ENCODE measurements at regions not wholly inside any gene's neighbourhood (a gene's known extent, or its start where the extent isn't known, plus 50 kb on each side); places are given as distances from the start of the nearest gene placed in this dataset.

- no peak for DNase-seq (ENCODE audit: low spot score)
Measured at GRCh38 chr6:1153696-1154245, 158.1 kb upstream of the FOXQ1 start.

- DNase-seq (ENCODE audit: low spot score) = no peak
Measured at GRCh38 chr6:1146500-1146899, 165.4 kb upstream of the FOXQ1 start.

GRCh38 chr6:1145768-1146218 is 166.1 kb upstream of the FOXQ1 start:
- no peak for DNase-seq (ENCODE audit: low spot score)

- no peak for DNase-seq (ENCODE audit: low spot score)
Measured at GRCh38 chr6:1144842-1145767, 166.8 kb upstream of the FOXQ1 start.

- no peak for DNase-seq (ENCODE audit: low spot score)
Measured at GRCh38 chr6:1143655-1144054, 168.2 kb upstream of the FOXQ1 start.

GRCh38 chr6:1139155-1139890 is 172.6 kb upstream of the FOXQ1 start:
- DNase-seq (ENCODE audit: low spot score) = no peak

- DNase-seq (ENCODE audit: low spot score) = no peak
Measured at GRCh38 chr6:1137849-1138248, 174.0 kb upstream of the FOXQ1 start.

GRCh38 chr6:1136827-1137226 is 175.1 kb upstream of the FOXQ1 start:
- DNase-seq (ENCODE audit: low spot score) = no peak

- DNase-seq (ENCODE audit: low spot score) = no peak
Measured at GRCh38 chr6:1136415-1136774, 175.5 kb upstream of the FOXQ1 start.

GRCh38 chr6:1135726-1136414 is 176.0 kb upstream of the FOXQ1 start:
- DNase-seq (ENCODE audit: low spot score) = no peak

- no peak for DNase-seq (ENCODE audit: low spot score)
Measured at GRCh38 chr6:1131285-1132079, 180.4 kb upstream of the FOXQ1 start.

- DNase-seq (ENCODE audit: low spot score) = no peak
Measured at GRCh38 chr6:1130709-1131108, 181.2 kb upstream of the FOXQ1 start.

- DNase-seq (ENCODE audit: low spot score) = no peak
Measured at GRCh38 chr6:1129131-1129530, 182.8 kb upstream of the FOXQ1 start.

GRCh38 chr6:1127597-1128288 is 184.2 kb upstream of the FOXQ1 start:
- DNase-seq (ENCODE audit: low spot score) = no peak

GRCh38 chr6:1127129-1127528 is 184.8 kb upstream of the FOXQ1 start:
- DNase-seq (ENCODE audit: low spot score) = no peak

GRCh38 chr6:1126036-1126435 is 185.9 kb upstream of the FOXQ1 start:
- no peak for DNase-seq (ENCODE audit: low spot score)

- DNase-seq (ENCODE audit: low spot score) = no peak
Measured at GRCh38 chr6:1125297-1125696, 186.6 kb upstream of the FOXQ1 start.

GRCh38 chr6:1124885-1125284 is 187.0 kb upstream of the FOXQ1 start:
- DNase-seq (ENCODE audit: low spot score) = no peak

GRCh38 chr6:1123386-1124375 is 188.2 kb upstream of the FOXQ1 start:
- DNase-seq (ENCODE audit: low spot score) = no peak

GRCh38 chr6:1122083-1122482 is 189.8 kb upstream of the FOXQ1 start:
- DNase-seq (ENCODE audit: low spot score) = no peak

Measured in CD4-positive, alpha-beta T cell treated with Interleukin-15 for 4 hours (primary cell).